Caco-2 (cell line): ENCODE measurements at regions not wholly inside any gene's neighbourhood (a gene's known extent, or its start where the extent isn't known, plus 50 kb on each side); places are given as distances from the start of the nearest gene placed in this dataset.
A peak's percentile ranks its signal among the peaks of the same experiment; 100 is the strongest.

Experiments used
- BruUV-seq: library from RNA; stranded (reverse); fragments of 400-500 nt; replicated peaks from 2 replicates; lab custom pipeline; 2021; lab: Mats Ljungman, UMichigan
- CTCF ChIA-PET: fragments of 300-600 bp; sonication (Branson Sonifier 250); formaldehyde crosslinking; loops from one replicate; lab custom pipeline; 2022; ENCODE audit warnings: antibody characterized with exemption; lab: Charles Lee
- POLR2A ChIA-PET: fragments of 300-600 bp; sonication (Branson Sonifier 250); formaldehyde crosslinking; loops from one replicate; lab custom pipeline; 2022; ENCODE audit warnings: antibody characterized with exemption; lab: Charles Lee
- DNase-seq, 2 experiments: peaks; one replicate each; pipeline versions ENCODE4 v3.0.0 to v3.0.0-alpha.2; 2020 to 2022
- H3K27me3 ChIP-seq: replicated peaks from 2 replicates; pipeline ENCODE4 v1.6.0; 2011; ENCODE audit warnings: low read length; ENCODE audit not compliant: control insufficient read depth, insufficient read depth
- H3K36me3 ChIP-seq: 2 replicates; pipeline ENCODE4 v1.5.1; 2011; ENCODE audit warnings: low read length; ENCODE audit not compliant: control insufficient read depth, insufficient read depth
- H3K4me1 ChIP-seq: fragments of 250-450 bp; sonication (Bioruptor Pico); 2 replicates; pipeline ENCODE4 v1.5.1; 2020; ENCODE audit warnings: mild to moderate bottlenecking
- H3K4me3 ChIP-seq: 2 replicates; pipeline ENCODE4 v1.5.1; 2011; ENCODE audit warnings: low read depth, mild to moderate bottlenecking, control low read depth, low read length
- H3K9me3 ChIP-seq: fragments of 250-450 bp; sonication (Bioruptor Pico); 2 replicates; pipeline ENCODE4 v1.5.1; 2020; ENCODE audit warnings: mild to moderate bottlenecking, moderate library complexity
- H3K27ac Mint-ChIP-seq: one replicate; pipeline ENCODE4 v1.8.0; 2022; ENCODE audit warnings: mixed read lengths; ENCODE audit not compliant: unreplicated experiment
- H3K27me3 Mint-ChIP-seq: one replicate; pipeline ENCODE4 v1.8.0; 2022; ENCODE audit warnings: mixed read lengths; ENCODE audit not compliant: insufficient read depth, unreplicated experiment
- H3K36me3 Mint-ChIP-seq: one replicate; pipeline ENCODE4 v1.8.0; 2022; ENCODE audit warnings: mild to moderate bottlenecking, mixed read lengths; ENCODE audit not compliant: insufficient read depth, unreplicated experiment
- H3K4me1 Mint-ChIP-seq: one replicate; pipeline ENCODE4 v1.8.0; 2022; ENCODE audit warnings: low read depth, mixed read lengths; ENCODE audit not compliant: unreplicated experiment
- H3K4me3 Mint-ChIP-seq: one replicate; pipeline ENCODE4 v1.8.0; 2022; ENCODE audit warnings: mild to moderate bottlenecking, moderate library complexity, mixed read lengths; ENCODE audit not compliant: unreplicated experiment
- H3K9me3 Mint-ChIP-seq: one replicate; pipeline ENCODE4 v1.8.0; 2022; ENCODE audit warnings: mixed read lengths; ENCODE audit not compliant: unreplicated experiment
- intact Hi-C: fragments of 100-400 bp; cut with micrococcal nuclease; formaldehyde crosslinking; loops from one replicate; pipeline ENCODE4 v1.10.0; 2022; ENCODE audit not compliant: unreplicated experiment
- TF ChIP-seq, protein P1 (sequence below), 2 experiments: fragments of 200-600 bp in 1 of 2; IDR thresholded peaks; 1 replicate in 1 of 2; 2 replicates in 1 of 2; pipeline versions ENCODE4 v1.5.1 to v1.8.0; 2011 to 2022; ENCODE audit warnings: antibody characterized with exemption in 1 of 2, control low read depth in 1 of 2, inconsistent platforms in 1 of 2, low read depth in 1 of 2, low read length in 1 of 2, mild to moderate bottlenecking in 1 of 2, moderate library complexity in 1 of 2; ENCODE audit not compliant: insufficient read depth in 1 of 2, severe bottlenecking in 1 of 2, unreplicated experiment in 1 of 2

DNA sequence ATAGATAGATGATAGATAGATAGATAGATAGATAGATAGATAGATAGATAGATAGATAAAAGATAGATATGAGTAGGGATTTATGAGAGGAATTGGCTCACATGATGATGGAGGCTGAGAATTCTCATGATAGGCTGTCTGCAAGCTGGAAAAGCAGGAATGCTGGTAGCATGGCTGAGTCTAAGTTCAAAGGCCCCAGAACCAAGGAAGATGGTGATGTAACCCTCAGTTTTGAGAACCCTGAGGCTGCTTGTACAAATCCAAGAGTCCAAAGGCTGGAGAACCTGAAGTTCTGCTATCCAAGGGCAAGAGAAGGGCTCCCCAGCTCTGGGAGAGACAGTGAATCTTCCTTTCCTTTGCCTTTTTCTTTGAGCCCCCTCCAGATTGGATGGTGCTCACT is 210.8 kb downstream of the RFPL4B start:
- Mint-ChIP-seq H3K4me1 (peaks cover 6% of the 10 kb centered on the region), H3K27me3 (peaks cover 3% of the 10 kb centered on the region), H3K36me3 (no peaks in the 10 kb centered on the region), H3K9me3 (peaks cover 9% of the 10 kb centered on the region), H3K4me3 (no peak overlapping the region), H3K27ac (no peak overlapping the region)
- Histone ChIP-seq H3K4me3 (no peak overlapping the region), H3K9me3 (no peaks in the 10 kb centered on the region), H3K4me1 (peaks cover 4% of the 10 kb centered on the region; the same call in 1 of the 2 replicates), H3K27me3 (no peaks in the 10 kb centered on the region), H3K36me3 (no peaks in the 10 kb centered on the region)
- intact Hi-C loops = no loop called here
- TF ChIP-seq, protein P1, sequence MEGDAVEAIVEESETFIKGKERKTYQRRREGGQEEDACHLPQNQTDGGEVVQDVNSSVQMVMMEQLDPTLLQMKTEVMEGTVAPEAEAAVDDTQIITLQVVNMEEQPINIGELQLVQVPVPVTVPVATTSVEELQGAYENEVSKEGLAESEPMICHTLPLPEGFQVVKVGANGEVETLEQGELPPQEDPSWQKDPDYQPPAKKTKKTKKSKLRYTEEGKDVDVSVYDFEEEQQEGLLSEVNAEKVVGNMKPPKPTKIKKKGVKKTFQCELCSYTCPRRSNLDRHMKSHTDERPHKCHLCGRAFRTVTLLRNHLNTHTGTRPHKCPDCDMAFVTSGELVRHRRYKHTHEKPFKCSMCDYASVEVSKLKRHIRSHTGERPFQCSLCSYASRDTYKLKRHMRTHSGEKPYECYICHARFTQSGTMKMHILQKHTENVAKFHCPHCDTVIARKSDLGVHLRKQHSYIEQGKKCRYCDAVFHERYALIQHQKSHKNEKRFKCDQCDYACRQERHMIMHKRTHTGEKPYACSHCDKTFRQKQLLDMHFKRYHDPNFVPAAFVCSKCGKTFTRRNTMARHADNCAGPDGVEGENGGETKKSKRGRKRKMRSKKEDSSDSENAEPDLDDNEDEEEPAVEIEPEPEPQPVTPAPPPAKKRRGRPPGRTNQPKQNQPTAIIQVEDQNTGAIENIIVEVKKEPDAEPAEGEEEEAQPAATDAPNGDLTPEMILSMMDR (IDR thresholded peaks at IDR 0.05; ENCODE audit: insufficient read depth in 1 of 2, low read depth in 1 of 2, low read length in 1 of 2, severe bottlenecking in 1 of 2, unreplicated experiment in 1 of 2) = no peak
- DNase-seq = no peak
- BruUV-seq = no TSS peak
- CTCF ChIA-PET = no interaction called here
- POLR2A ChIA-PET = no interaction called here

GRCh38 chr6:112560651-112561050 is 213.5 kb downstream of the RFPL4B start:
- no TSS peak for BruUV-seq
- Mint-ChIP-seq H3K4me3 (no peak overlapping the region), H3K4me1 (peaks cover 17% of the 10 kb centered on the region), H3K27ac (no peak overlapping the region), H3K27me3 (peaks cover 3% of the 10 kb centered on the region), H3K9me3 (peaks cover 9% of the 10 kb centered on the region), H3K36me3 (no peaks in the 10 kb centered on the region)
- peaks cover 7% of the 10 kb centered on the region; the same call in 1 of the 2 replicates for H3K4me1 ChIP-seq
- DNase-seq = peak in 1 of 2 experiments; percentile 20
- POLR2A ChIA-PET = no interaction called here
- TF ChIP-seq, protein P1 (IDR thresholded peaks at IDR 0.05; ENCODE audit: insufficient read depth in 1 of 2, low read depth in 1 of 2, low read length in 1 of 2, severe bottlenecking in 1 of 2, unreplicated experiment in 1 of 2) = peak in 1 of 2 experiments; percentile 56
- CTCF ChIA-PET = no interaction called here
- no peaks in the 10 kb centered on the region for H3K36me3 ChIP-seq
- no peaks in the 10 kb centered on the region for H3K9me3 ChIP-seq
- intact Hi-C loops = loop anchor here (1.0 to 2.0 kb wide), 4 partner anchors 58 to 223 kb away; no protein-coding TSS in a partner anchor
- H3K27me3 ChIP-seq = no peaks in the 10 kb centered on the region
- no peak overlapping the region for H3K4me3 ChIP-seq

- Histone ChIP-seq H3K36me3 (no peaks in the 10 kb centered on the region), H3K27me3 (no peaks in the 10 kb centered on the region), H3K4me3 (no peak overlapping the region), H3K4me1 (peaks cover 7% of the 10 kb centered on the region; the same call in 1 of the 2 replicates), H3K9me3 (no peaks in the 10 kb centered on the region)
- ChIA-PET POLR2A (no interaction called here), CTCF (no interaction called here)
- Mint-ChIP-seq H3K27me3 (no peaks in the 10 kb centered on the region), H3K4me1 (peaks cover 17% of the 10 kb centered on the region), H3K36me3 (no peaks in the 10 kb centered on the region), H3K4me3 (no peak overlapping the region), H3K27ac (no peak overlapping the region), H3K9me3 (no peaks in the 10 kb centered on the region)
- TF ChIP-seq, protein P1 (IDR thresholded peaks at IDR 0.05; ENCODE audit: insufficient read depth in 1 of 2, low read depth in 1 of 2, low read length in 1 of 2, severe bottlenecking in 1 of 2, unreplicated experiment in 1 of 2) = no peak
- BruUV-seq = no TSS peak
- intact Hi-C loops = no loop called here
- no peak for DNase-seq
Observed at GRCh38 chr6:112562301-112563231, 215.4 kb downstream of the RFPL4B start.
